ENCODE measurements at regions not wholly inside any gene's neighbourhood (a gene's known extent, or its start where the extent isn't known, plus 50 kb on each side); places are given as distances from the start of the nearest gene placed in this dataset.

- Histone ChIP-seq H3K4me3 (replicated peaks in 1 of 3; ENCODE audit: insufficient read depth in 1 of 3, low read depth in 2 of 3, low read length in 3 of 3) (no peak overlapping the region), H3K4me1 (ENCODE audit: insufficient read depth, low read length) (no peaks in the 10 kb centered on the region), H3K9ac (ENCODE audit: insufficient read depth, low read depth, low read length) (no peak overlapping the region), H3K36me3 (replicated peaks in 1 of 2; ENCODE audit: control insufficient read depth in 1 of 2, insufficient read depth in 2 of 2, low read length in 2 of 2) (no peaks in the 10 kb centered on the region), H3K27ac (ENCODE audit: extremely low read length, insufficient read depth, low read length) (no peak overlapping the region), H4K20me1 (ENCODE audit: insufficient read depth, low read length) (no peaks in the 10 kb centered on the region), H3K4me2 (ENCODE audit: low read depth, low read length) (no peak overlapping the region), H3K9me3 (ENCODE audit: low read length) (peaks cover 4% of the 10 kb centered on the region; the same call in 1 of the 2 replicates), H2AFZ (ENCODE audit: low read length) (no peak overlapping the region), H3K79me2 (ENCODE audit: insufficient read depth, low read length) (no peaks in the 10 kb centered on the region), H3K27me3 (ENCODE audit: control insufficient read depth in 1 of 2, insufficient read depth in 2 of 2, low read length in 2 of 2) (no peaks in the 10 kb centered on the region)
- FAIRE-seq = no peak
- POLR2A ChIA-PET = no interaction called here
- no peak for DNase-seq (ENCODE audit: low spot score)
- CTCF ChIA-PET (ENCODE audit: low intra/inter-chr PET ratio, low total read pairs) = no interaction called here
- TF ChIP-seq ZFYVE20 (CRISPR knock-in tag; IDR thresholded peaks at IDR 0.05; ENCODE audit: borderline replicate concordance, low read depth) (no peak), RARG (CRISPR knock-in tag; IDR thresholded peaks at IDR 0.05; ENCODE audit: low read depth) (no peak), RAD21 (CRISPR knock-in tag; IDR thresholded peaks at IDR 0.05) (no peak), ZBTB14 (CRISPR knock-in tag; IDR thresholded peaks at IDR 0.05) (no peak), GLMP (CRISPR knock-in tag; IDR thresholded peaks at IDR 0.05; ENCODE audit: borderline replicate concordance) (no peak), YEATS2 (CRISPR knock-in tag; IDR thresholded peaks at IDR 0.05; ENCODE audit: borderline replicate concordance) (no peak), NFRKB (IDR thresholded peaks at IDR 0.05) (no peak), SATB2 (CRISPR knock-in tag; IDR thresholded peaks at IDR 0.05) (no peak), ATRX (CRISPR knock-in tag; IDR thresholded peaks at IDR 0.05; ENCODE audit: borderline replicate concordance) (no peak), MTF2 (CRISPR knock-in tag; IDR thresholded peaks at IDR 0.05; ENCODE audit: borderline replicate concordance) (no peak), SNAPC2 (CRISPR knock-in tag; IDR thresholded peaks at IDR 0.05) (no peak), PREB (CRISPR knock-in tag; IDR thresholded peaks at IDR 0.05) (no peak), GLI4 (CRISPR knock-in tag; IDR thresholded peaks at IDR 0.05; ENCODE audit: borderline replicate concordance) (no peak)
- WGBS (ENCODE audit: low lambda C conversion rate) = 3% methylated on average over 1 of the region's 1 CpG
- in situ Hi-C loops (cut with HindIII; ENCODE audit: extremely low pct_ligation_motif_present, low pct_unique_long_range_greater_than_20kb) = no loop called here
- no TSS peak for BruUV-seq (replicated peaks)
- intact Hi-C loops (cut with micrococcal nuclease; ENCODE audit: unreplicated experiment) = no loop called here
- ATAC-seq = no peak
Measured at GRCh38 chr6:77015350-77015749, 447.9 kb downstream of the HTR1B start.

All from HepG2 (cell line).